Right lobe of liver (tissue), 4 donors: ENCODE measurements at regions not wholly inside any gene's neighbourhood (a gene's known extent, or its start where the extent isn't known, plus 50 kb on each side); places are given as distances from the start of the nearest gene placed in this dataset.
"Not testable (repeated sequence)": the region's sequence is repeated elsewhere in the genome, so short reads cannot be mapped to it uniquely, and the experiment has no call there.

ENCODE experiments used
- CTCF ChIP-seq, 4 donors: fragments of 200-600 bp in 3 of 4; fragments of 450-650 bp in 1 of 4; IDR thresholded peaks; one replicate each; pipeline versions ENCODE4 v1.5.1 to v1.8.0; 2016 to 2022; ENCODE audit warnings: antibody characterized with exemption in 4 of 4, mild to moderate bottlenecking in 2 of 4
- POLR2A ChIP-seq: fragments of 450-650 bp; IDR thresholded peaks from one replicate; pipeline ENCODE4 v1.6.1; 2017; ENCODE audit warnings: antibody characterized with exemption, mild to moderate bottlenecking
- donor health status: DM: no; HTN: no; CAD: no.
- donor health status: DM: no; HTN: no; CAD: no.
- donor health status: DM: no; HTN: yes; CAD: no.

GRCh38 chr2:91500246-91500977 is 2808.9 kb downstream of the RPIA start:
- not testable (repeated sequence) for TF ChIP-seq CTCF (IDR thresholded peaks at IDR 0.05); POLR2A
